GM21619 (cell line): ENCODE measurements at regions not wholly inside any gene's neighbourhood (a gene's known extent, or its start where the extent isn't known, plus 50 kb on each side); places are given as distances from the start of the nearest gene placed in this dataset.

Experiments
- ATAC-seq: cut with Tn5 transposase; IDR thresholded peaks from one replicate; pipeline ENCODE4 v1.9.1; 2021; ENCODE audit not compliant: unreplicated experiment

- no peak for ATAC-seq
Observed at GRCh38 chr2:6644261-6644660, 221.4 kb downstream of the CMPK2 start.

GRCh38 chr2:6645004-6645403 is 220.7 kb downstream of the CMPK2 start:
- ATAC-seq, result no peak

DNA sequence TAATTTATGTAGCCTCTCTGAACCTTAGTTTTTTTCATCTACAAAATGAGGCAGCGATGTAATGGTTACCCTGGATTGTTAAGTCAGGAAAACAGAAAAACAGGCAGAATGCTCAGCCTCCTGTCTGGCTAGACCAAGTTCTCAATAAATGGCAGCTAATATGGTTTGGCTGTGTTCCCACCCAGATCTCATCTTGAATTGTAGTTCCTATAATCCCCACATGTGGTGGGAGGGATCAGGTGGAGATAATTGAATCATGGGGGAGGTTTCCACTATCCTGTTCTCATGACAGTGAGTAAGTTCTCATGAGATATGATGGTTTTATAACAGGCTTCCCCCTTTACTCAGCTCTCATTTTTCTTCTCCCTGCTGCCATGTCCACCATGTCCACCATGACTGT is 220.0 kb downstream of the CMPK2 start:
- ATAC-seq, result no peak

- ATAC-seq, result no peak
Observed at GRCh38 chr2:6647046-6647445, 218.7 kb downstream of the CMPK2 start.

GRCh38 chr2:6648596-6649247 is 217.0 kb downstream of the CMPK2 start:
- no peak for ATAC-seq

GRCh38 chr2:6650311-6650710 is 215.4 kb downstream of the CMPK2 start:
- no peak for ATAC-seq

DNA sequence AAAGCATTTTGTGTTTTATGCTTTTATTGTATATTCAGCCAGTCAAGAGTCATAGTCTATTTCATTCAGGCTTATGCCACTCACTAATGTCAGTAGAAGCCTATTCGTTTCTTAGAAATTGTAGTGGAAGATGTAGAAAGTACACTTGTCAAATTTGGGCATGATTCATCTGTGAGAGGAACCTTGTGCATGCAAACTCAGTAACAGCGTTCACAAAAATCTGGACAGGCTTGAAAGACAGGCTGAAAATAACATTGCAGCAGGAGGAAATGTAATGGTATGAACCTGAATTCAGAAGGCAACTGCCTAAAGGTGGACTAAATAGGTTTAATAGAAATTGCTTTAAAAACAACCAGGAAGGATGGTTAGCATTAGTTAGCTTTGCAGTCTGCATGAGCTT is 213.5 kb downstream of the CMPK2 start:
- no peak for ATAC-seq

DNA sequence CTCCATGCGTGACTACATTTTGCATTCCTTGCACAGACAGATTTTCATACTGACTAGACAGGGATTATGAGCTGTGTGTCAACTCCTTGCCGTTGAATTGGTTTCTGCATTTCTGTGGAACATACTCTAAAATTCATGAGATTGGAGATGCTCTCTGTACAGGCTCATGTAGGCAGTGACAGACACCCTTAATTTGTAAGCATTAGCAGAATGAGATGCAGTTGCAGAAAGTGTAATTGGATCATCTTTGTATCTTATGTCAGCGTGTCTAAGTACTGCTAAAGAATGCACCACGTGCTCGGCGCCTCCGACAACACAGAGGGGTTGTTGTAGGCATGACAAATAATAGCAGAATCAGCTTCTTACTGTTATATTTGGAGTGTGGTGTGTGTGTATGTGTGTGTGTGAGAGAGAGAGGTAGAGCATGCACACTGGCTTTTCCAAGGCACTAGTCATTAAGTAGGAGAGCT is 212.4 kb downstream of the CMPK2 start:
- ATAC-seq, result no peak

DNA sequence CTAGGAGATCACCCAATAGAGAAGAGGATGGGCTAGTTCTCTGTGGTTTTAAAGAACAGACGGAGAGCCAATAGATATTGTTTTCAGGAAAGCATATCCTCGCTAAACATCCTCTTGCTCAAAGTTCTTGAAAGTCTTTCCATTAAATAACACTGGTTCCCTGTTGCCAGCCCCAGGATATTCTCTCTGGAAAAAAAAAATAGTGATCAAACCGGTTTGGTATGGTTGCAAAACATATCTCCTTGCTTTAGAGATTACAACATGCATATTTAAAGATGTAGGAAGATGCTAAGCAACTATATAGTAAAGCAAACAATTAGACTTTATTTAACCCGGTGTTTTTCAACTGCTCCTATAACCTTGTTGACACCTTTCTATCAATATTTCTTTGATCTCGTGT is 211.4 kb downstream of the CMPK2 start:
- no peak for ATAC-seq

GRCh38 chr2:6656633-6657032 is 209.1 kb downstream of the CMPK2 start:
- ATAC-seq, result no peak

- no peak for ATAC-seq
Observed at GRCh38 chr2:6657136-6657535, 208.6 kb downstream of the CMPK2 start.

DNA sequence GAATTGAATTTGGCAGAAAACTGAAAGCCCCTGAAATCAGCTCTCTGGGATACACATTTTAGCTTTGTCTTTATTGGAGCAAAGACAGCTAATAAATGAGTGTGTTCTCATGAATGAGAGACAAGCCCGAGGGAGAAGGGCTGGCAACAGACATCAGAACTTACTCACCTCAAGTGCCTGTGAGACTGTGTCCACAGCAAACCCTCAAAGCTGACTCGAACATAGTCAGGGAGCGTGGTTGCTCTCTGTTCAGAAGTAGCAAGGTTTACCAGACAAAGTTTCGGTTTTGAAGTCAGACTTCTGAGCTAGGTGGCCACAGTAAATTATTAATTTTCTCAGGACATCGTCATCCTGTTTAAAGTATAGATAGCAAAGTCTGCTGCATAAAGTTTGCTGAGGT is 207.9 kb downstream of the CMPK2 start:
- ATAC-seq, result peak; percentile 100

DNA sequence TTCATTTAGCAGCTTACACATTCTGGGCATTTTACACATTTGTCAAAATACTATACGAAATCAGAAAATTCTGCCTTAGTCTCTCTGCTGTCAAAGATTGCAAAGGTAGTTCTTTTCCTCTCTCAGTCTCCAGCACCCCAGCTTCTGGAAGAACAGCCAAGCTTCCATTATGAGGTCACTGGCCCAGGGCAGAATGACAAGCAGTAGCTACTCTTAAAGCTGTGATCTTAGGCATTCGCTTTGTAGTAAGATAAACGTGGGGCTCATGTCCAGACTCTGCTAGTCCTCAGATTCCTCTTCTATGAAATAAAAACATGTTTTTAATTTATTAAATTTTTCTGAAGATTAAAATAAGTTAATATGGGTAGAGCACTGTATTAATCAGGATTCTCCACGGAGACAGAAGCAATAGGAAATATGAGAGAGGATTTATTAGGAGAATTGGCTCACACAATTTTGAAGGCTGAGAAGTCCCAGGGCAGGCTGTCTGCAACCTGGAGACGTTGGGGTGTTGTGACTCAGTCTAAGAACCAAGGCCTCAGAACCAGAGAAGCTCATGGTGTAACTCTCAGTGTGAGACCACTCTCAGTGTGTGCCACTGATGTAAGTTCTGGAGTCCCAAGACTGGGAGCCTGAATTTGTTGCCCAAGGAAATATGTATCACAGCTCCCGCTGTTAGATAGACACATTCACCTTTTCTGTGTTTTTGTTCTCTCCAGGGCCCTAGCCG is 201.2 kb downstream of the CMPK2 start:
- ATAC-seq, result no peak

GRCh38 chr2:6665093-6666045 is 200.3 kb downstream of the CMPK2 start:
- no peak for ATAC-seq

- no peak for ATAC-seq
Observed at GRCh38 chr2:6667326-6667725, 198.4 kb downstream of the CMPK2 start.

DNA sequence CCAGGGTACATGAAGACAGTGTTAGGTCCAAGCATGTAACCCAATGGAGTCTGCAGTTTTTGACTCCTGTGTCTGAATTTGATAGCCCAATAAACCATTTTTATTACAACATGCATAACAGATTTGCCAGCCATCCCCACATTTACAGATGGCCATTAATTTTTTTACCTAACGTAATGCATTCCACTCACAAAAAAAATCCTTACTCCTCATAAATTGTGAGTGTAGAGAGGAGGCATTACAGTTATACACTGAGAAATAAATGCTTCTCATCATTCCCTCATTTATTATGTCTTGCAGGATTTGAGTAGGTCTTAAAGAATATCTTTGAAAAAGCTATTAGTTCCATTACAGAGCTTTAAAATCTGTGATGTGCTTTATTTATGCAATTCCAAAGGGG is 193.8 kb downstream of the CMPK2 start:
- ATAC-seq, result no peak

GRCh38 chr2:6674381-6674780 is 191.3 kb downstream of the CMPK2 start:
- no peak for ATAC-seq

GRCh38 chr2:6675791-6676190 is 189.9 kb downstream of the CMPK2 start:
- ATAC-seq, result no peak

- ATAC-seq, result no peak
Observed at GRCh38 chr2:6676241-6676640, 189.5 kb downstream of the CMPK2 start.

DNA sequence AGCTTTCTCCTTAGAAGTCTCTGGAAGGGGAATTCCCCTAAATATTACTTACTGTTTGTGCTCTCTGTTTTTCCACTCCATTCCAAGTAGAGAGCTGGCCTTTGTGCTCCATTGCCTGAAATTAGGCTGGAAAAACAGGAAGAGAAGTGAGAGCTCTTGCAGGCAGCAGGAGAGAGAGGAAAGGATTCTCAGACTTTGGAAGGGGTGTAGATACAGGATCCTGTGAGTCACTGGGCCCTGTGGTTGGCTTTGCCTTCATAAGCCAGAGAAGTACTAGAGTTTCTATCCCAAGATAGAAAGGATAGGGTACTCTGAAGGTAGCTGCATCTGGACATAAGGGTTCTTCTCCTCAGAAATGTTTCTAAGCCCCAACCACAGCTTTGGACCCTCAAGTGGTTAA is 188.9 kb downstream of the CMPK2 start:
- no peak for ATAC-seq

GRCh38 chr2:6679471-6679870 is 186.2 kb downstream of the CMPK2 start:
- ATAC-seq, result no peak

- ATAC-seq, result no peak
Observed at GRCh38 chr2:6683516-6683915, 182.2 kb downstream of the CMPK2 start.
